Mesenchymal stem cell (in vitro differentiated cells and primary cell): ENCODE measurements at regions not wholly inside any gene's neighbourhood (a gene's known extent, or its start where the extent isn't known, plus 50 kb on each side); places are given as distances from the start of the nearest gene placed in this dataset.
A peak's percentile ranks its signal among the peaks of the same experiment; 100 is the strongest.

Experiments
- DNase-seq: peaks from one replicate; pipeline ENCODE4 v3.0.0-alpha.2; 2013
- H2AFZ ChIP-seq: one replicate; pipeline ENCODE4 v1.6.1; 2013; ENCODE audit warnings: low read depth, mild to moderate bottlenecking, control low read depth, inconsistent platforms, low read length, moderate library complexity
- H2AK5ac ChIP-seq: 2 replicates; pipeline ENCODE4 v1.6.1; 2013; ENCODE audit warnings: low read length, moderate library complexity, mild to moderate bottlenecking, inconsistent platforms; ENCODE audit not compliant: severe bottlenecking
- H2BK120ac ChIP-seq: one replicate; pipeline ENCODE4 v1.6.1; 2013; ENCODE audit warnings: low read depth, mild to moderate bottlenecking, inconsistent platforms, low read length, moderate library complexity
- H2BK12ac ChIP-seq, 2 experiments: one replicate each; pipeline ENCODE4 v1.6.1; 2013; ENCODE audit warnings: inconsistent platforms in 2 of 2, low read length in 2 of 2, mild to moderate bottlenecking in 2 of 2, moderate library complexity in 2 of 2, control low read depth in 1 of 2
- H2BK15ac ChIP-seq: one replicate; pipeline ENCODE4 v1.6.1; 2013; ENCODE audit warnings: mild to moderate bottlenecking, low read depth, inconsistent platforms; ENCODE audit not compliant: poor library complexity, severe bottlenecking
- H2BK5ac ChIP-seq: 2 replicates; pipeline ENCODE4 v1.6.1; 2013; ENCODE audit warnings: low read depth, mild to moderate bottlenecking, low read length, control low read depth, inconsistent platforms; ENCODE audit not compliant: poor library complexity, severe bottlenecking
- H3K14ac ChIP-seq, 2 experiments: one replicate each; pipeline ENCODE4 v1.6.1; 2013; ENCODE audit warnings: inconsistent platforms in 2 of 2, low read length in 2 of 2, control low read depth in 1 of 2, mild to moderate bottlenecking in 1 of 2, moderate library complexity in 1 of 2
- H3K18ac ChIP-seq, 2 experiments: one replicate each; pipeline ENCODE4 v1.6.1; 2013; ENCODE audit warnings: inconsistent platforms in 2 of 2, low read length in 2 of 2, control low read depth in 1 of 2, low read depth in 1 of 2, mild to moderate bottlenecking in 1 of 2
- H3K23ac ChIP-seq, 2 experiments: one replicate each; pipeline ENCODE4 v1.6.1; 2013; ENCODE audit warnings: inconsistent platforms in 2 of 2, low read length in 2 of 2, mild to moderate bottlenecking in 2 of 2, moderate library complexity in 2 of 2, control low read depth in 1 of 2
- H3K27ac ChIP-seq: 2 replicates; pipeline ENCODE4 v1.5.1; 2013; ENCODE audit warnings: mild to moderate bottlenecking, moderate library complexity, low read length, control low read depth, inconsistent platforms; ENCODE audit not compliant: poor library complexity, severe bottlenecking
- H3K27me3 ChIP-seq, 2 experiments: 2 replicates each; pipeline versions ENCODE4 v1.6.1 to v1.7.0; 2013; ENCODE audit warnings: low read length in 2 of 2, mild to moderate bottlenecking in 2 of 2, moderate library complexity in 2 of 2, control low read depth in 1 of 2, inconsistent platforms in 1 of 2; ENCODE audit not compliant: control insufficient read depth in 1 of 2, insufficient read depth in 1 of 2
- H3K36me3 ChIP-seq, 2 experiments: 2 replicates each; pipeline versions ENCODE4 v1.6.1 to v1.7.0; 2013; ENCODE audit warnings: low read length in 2 of 2, control low read depth in 1 of 2, inconsistent platforms in 1 of 2, low read depth in 1 of 2, mild to moderate bottlenecking in 1 of 2; ENCODE audit not compliant: insufficient read depth in 2 of 2, control insufficient read depth in 1 of 2
- H3K4ac ChIP-seq, 2 experiments: one replicate each; pipeline ENCODE4 v1.6.1; 2013; ENCODE audit warnings: inconsistent platforms in 2 of 2, low read length in 2 of 2, mild to moderate bottlenecking in 2 of 2, moderate library complexity in 2 of 2, control low read depth in 1 of 2, low read depth in 1 of 2
- H3K4me1 ChIP-seq: 2 replicates; pipeline ENCODE4 v1.6.1; 2013; ENCODE audit warnings: low read depth, low read length, control low read depth; ENCODE audit not compliant: control insufficient read depth, insufficient read depth
- H3K4me2 ChIP-seq: 2 replicates; pipeline ENCODE4 v1.6.1; 2013; ENCODE audit warnings: low read length, mild to moderate bottlenecking, inconsistent platforms; ENCODE audit not compliant: poor library complexity, severe bottlenecking
- H3K4me3 ChIP-seq, 2 experiments: 2 replicates each; pipeline versions ENCODE4 v1.5.1 to v1.7.0; 2013; ENCODE audit warnings: low read length in 2 of 2, mild to moderate bottlenecking in 2 of 2, control low read depth in 1 of 2, low read depth in 1 of 2; ENCODE audit not compliant: insufficient read depth in 1 of 2
- H3K79me1 ChIP-seq: replicated peaks from 2 replicates; pipeline ENCODE4 v1.6.1; 2013; ENCODE audit warnings: mild to moderate bottlenecking, control low read depth, low read length, inconsistent platforms; ENCODE audit not compliant: poor library complexity, severe bottlenecking
- H3K9ac ChIP-seq: 2 replicates; pipeline ENCODE4 v1.7.0; 2013; ENCODE audit warnings: mild to moderate bottlenecking, low read length, moderate library complexity
- H3K9me3 ChIP-seq: 2 replicates; pipeline ENCODE4 v1.7.0; 2013; ENCODE audit warnings: mild to moderate bottlenecking, low read length; ENCODE audit not compliant: control insufficient read depth
- H4K8ac ChIP-seq: one replicate; pipeline ENCODE4 v1.6.1; 2013; ENCODE audit warnings: inconsistent platforms, mild to moderate bottlenecking, low read length, moderate library complexity
- H4K91ac ChIP-seq: one replicate; pipeline ENCODE4 v1.6.1; 2013; ENCODE audit warnings: mild to moderate bottlenecking, low read length, inconsistent platforms
- WGBS: methylation state at CpG from one replicate; pipeline ENCODE4 v1.1.7; 2013; ENCODE audit warnings: mixed read lengths; 5-methylcytosine and 5-hydroxymethylcytosine counted together

DNA sequence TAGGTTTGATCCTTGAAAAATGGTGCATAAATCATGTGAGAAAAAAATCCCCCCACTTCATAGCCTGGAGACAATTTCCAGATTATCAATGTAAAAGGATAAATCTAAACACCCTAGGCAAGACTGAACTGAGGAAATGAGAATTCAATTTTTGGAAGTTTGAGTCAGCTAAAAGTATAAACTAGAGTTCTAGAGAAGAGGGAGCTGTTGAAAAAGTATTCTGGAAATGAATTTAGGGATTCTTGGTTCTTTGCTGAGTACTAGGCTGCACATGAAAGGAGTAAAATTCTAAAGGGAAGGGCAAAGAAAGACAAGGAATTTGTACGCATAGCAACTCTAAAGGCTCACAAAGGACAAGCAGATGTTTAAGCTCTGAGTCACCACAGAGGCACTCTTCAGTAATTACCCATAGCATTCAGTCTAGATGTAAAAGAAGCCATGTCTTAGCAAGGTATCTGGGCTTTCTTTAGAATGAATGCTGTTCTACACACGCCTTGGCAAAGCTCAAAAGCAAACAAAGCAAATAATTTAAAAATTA, 896.5 kb downstream of the PDHA2 start:
- H3K4ac ChIP-seq, result no peak overlapping the region
- WGBS, result 0% methylated on average over 1 of the region's 2 CpGs

GRCh38 chr4:96739101-96739500, 899.2 kb downstream of the PDHA2 start:
- no peak overlapping the region for H2BK12ac ChIP-seq
- no peak overlapping the region for H3K4ac ChIP-seq
- H4K8ac ChIP-seq, result no peak overlapping the region
- peaks cover 0 to 5% of the 10 kb centered on the region in 2 experiments for H3K36me3 ChIP-seq
- no peak overlapping the region for H4K91ac ChIP-seq
- H2BK5ac ChIP-seq, result no peak overlapping the region
- no peak overlapping the region for H2BK15ac ChIP-seq
- no peak overlapping the region for H3K23ac ChIP-seq
- H2AFZ ChIP-seq, result no peak overlapping the region
- no peak overlapping the region for H3K18ac ChIP-seq
- no peaks in the 10 kb centered on the region for H3K79me1 ChIP-seq
- no peak overlapping the region for H2AK5ac ChIP-seq
- peaks cover 4% of the 10 kb centered on the region for H3K9me3 ChIP-seq
- no peaks in the 10 kb centered on the region for H3K27me3 ChIP-seq
- H3K27ac ChIP-seq, result no peak overlapping the region
- no peak overlapping the region for H3K9ac ChIP-seq
- H3K4me1 ChIP-seq, result no peaks in the 10 kb centered on the region
- no peak for DNase-seq
- no peak overlapping the region for H3K4me2 ChIP-seq
- no peak overlapping the region for H3K4me3 ChIP-seq
- no peak overlapping the region for H2BK120ac ChIP-seq
- H3K14ac ChIP-seq, result no peak overlapping the region

More for the DNA sequence above, 896.5 kb downstream of the PDHA2 start:
- Histone ChIP-seq H2AK5ac (no peak overlapping the region), H3K14ac (no peak overlapping the region), H3K79me1 (no peaks in the 10 kb centered on the region), H3K9ac (no peak overlapping the region), H4K8ac (no peak overlapping the region), H2BK15ac (no peak overlapping the region), H2BK5ac (no peak overlapping the region), H3K4me2 (no peak overlapping the region), H2BK12ac (no peak overlapping the region), H3K9me3 (peaks cover 4% of the 10 kb centered on the region), H3K27me3 (no peaks in the 10 kb centered on the region), H3K27ac (peak overlapping the region; percentile 21), H3K23ac (no peak overlapping the region), H4K91ac (no peak overlapping the region), H2AFZ (no peak overlapping the region), H3K18ac (no peak overlapping the region), H2BK120ac (no peak overlapping the region), H3K4me1 (no peaks in the 10 kb centered on the region), H3K4me3 (no peak overlapping the region), H3K36me3 (no peaks in the 10 kb centered on the region)
- peak; percentile 73 for DNase-seq

DNA sequence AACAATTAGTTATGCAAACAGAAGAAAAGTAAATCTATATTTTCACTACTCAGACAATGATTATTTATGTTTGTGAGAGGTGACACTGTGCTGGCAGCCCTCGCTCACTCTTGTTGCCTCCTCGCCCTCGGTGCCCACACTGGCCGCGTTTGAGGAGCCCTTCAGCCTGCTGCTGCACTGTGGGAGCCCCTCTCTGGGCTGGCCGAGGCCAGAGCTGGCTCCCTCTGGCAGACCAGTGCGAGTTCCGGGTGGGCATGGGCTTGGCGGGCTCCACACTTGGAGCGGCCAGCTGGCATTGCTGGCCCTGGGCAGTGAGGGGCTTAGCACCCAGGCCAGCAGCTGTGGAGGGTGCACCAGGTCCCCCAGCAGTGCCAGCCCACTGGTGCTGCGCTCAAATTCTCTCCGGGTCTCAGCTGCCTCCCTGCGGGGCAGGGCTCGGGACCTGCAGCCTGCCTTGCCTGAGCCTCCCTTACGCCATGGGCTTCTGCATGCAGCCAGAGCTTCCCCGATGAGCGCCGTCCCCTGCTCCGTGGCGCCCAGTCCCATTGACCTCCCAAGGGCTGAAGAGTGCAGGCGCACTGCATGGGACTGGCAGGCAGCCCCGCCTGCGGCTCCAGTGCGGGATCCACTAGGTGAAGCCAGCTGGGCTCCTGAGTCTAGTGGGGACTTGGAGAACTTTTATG, 902.6 kb downstream of the PDHA2 start:
- Histone ChIP-seq H3K4ac (no peak overlapping the region), H3K14ac (no peak overlapping the region), H2AK5ac (no peak overlapping the region), H2BK12ac (no peak overlapping the region), H2AFZ (no peak overlapping the region), H3K9ac (no peak overlapping the region), H3K4me1 (no peaks in the 10 kb centered on the region), H2BK120ac (no peak overlapping the region), H3K27me3 (no peaks in the 10 kb centered on the region), H4K91ac (no peak overlapping the region), H3K9me3 (peaks cover 12% of the 10 kb centered on the region), H3K23ac (no peak overlapping the region), H3K27ac (no peak overlapping the region), H2BK15ac (no peak overlapping the region), H3K4me2 (no peak overlapping the region), H3K79me1 (no peaks in the 10 kb centered on the region), H3K36me3 (peaks cover 0 to 5% of the 10 kb centered on the region in 2 experiments), H3K4me3 (no peak overlapping the region), H4K8ac (no peak overlapping the region), H3K18ac (no peak overlapping the region), H2BK5ac (no peak overlapping the region)
- 92% methylated on average over 24 of the region's 24 CpGs for WGBS
- DNase-seq, result no peak

DNA sequence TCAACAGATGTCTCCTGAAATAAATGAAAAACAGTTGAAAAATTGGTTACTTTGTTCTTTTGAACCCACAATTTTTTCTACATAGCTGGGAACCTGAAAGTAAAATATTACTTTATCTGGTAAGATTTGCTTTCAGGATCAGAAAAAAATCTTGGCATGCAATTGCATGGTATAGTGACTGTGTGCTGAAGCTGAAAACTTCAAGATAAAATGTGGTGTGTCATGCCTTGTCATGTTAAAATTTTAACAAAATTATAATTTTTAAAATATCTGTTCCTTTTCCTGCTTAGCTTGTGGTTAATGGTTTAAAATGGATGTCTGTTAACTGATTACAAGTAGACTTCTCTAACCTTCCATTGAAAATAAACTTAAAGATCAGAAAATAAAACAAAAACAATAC, 904.8 kb downstream of the PDHA2 start:
- H3K9me3 ChIP-seq, result peaks cover 14% of the 10 kb centered on the region
- H2BK5ac ChIP-seq, result no peak overlapping the region
- H3K4ac ChIP-seq, result no peak overlapping the region
- no peaks in the 10 kb centered on the region for H3K4me1 ChIP-seq
- no peaks in the 10 kb centered on the region for H3K79me1 ChIP-seq
- no peak overlapping the region for H3K4me3 ChIP-seq
- DNase-seq, result no peak
- no peaks in the 10 kb centered on the region for H3K27me3 ChIP-seq
- no peak overlapping the region for H3K23ac ChIP-seq
- H2AFZ ChIP-seq, result no peak overlapping the region
- H3K27ac ChIP-seq, result no peak overlapping the region
- no peak overlapping the region for H2BK12ac ChIP-seq
- no peak overlapping the region for H4K8ac ChIP-seq
- no peak overlapping the region for H2AK5ac ChIP-seq
- H3K4me2 ChIP-seq, result no peak overlapping the region
- H3K9ac ChIP-seq, result no peak overlapping the region
- no peak overlapping the region for H3K18ac ChIP-seq
- H4K91ac ChIP-seq, result no peak overlapping the region
- H3K14ac ChIP-seq, result no peak overlapping the region
- no peak overlapping the region for H2BK120ac ChIP-seq
- H3K36me3 ChIP-seq, result peaks cover 0 to 5% of the 10 kb centered on the region in 2 experiments
- H2BK15ac ChIP-seq, result no peak overlapping the region
